ENCODE measurements at regions not wholly inside any gene's neighbourhood (a gene's known extent, or its start where the extent isn't known, plus 50 kb on each side); places are given as distances from the start of the nearest gene placed in this dataset.

DNA sequence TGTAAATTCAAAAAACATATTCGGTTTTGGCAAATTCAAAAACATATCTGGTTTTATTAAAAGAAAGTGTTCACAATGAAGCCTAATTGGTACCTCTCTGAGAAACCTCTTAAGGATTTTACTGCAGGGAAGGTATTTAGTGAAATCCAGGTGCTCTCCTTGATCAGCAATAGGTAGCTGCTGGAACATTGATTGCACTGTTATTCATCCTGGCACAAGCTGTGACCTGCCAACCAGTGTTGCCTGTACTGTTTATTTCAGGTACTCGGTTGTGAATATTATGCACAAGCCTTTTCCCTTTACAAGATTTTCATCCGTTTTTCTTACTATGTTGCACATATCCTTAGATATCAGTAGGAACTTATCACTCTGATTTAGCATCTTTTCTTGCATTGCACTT, 155.8 kb upstream of the ZEB2 start:
- no peaks in the 10 kb centered on the region for H3K36me3 ChIP-seq (ENCODE audit: insufficient read depth in 1 of 2, low read depth in 1 of 2)
- no peak overlapping the region for H3K27ac ChIP-seq
- no peaks in the 10 kb centered on the region for H3K27me3 ChIP-seq (ENCODE audit: insufficient read depth in 3 of 3, low read length in 2 of 3)
- H3K4me3 ChIP-seq: no peak overlapping the region
- DNase-seq (no peak), ATAC-seq (no peak)
- TF ChIP-seq, protein P1, sequence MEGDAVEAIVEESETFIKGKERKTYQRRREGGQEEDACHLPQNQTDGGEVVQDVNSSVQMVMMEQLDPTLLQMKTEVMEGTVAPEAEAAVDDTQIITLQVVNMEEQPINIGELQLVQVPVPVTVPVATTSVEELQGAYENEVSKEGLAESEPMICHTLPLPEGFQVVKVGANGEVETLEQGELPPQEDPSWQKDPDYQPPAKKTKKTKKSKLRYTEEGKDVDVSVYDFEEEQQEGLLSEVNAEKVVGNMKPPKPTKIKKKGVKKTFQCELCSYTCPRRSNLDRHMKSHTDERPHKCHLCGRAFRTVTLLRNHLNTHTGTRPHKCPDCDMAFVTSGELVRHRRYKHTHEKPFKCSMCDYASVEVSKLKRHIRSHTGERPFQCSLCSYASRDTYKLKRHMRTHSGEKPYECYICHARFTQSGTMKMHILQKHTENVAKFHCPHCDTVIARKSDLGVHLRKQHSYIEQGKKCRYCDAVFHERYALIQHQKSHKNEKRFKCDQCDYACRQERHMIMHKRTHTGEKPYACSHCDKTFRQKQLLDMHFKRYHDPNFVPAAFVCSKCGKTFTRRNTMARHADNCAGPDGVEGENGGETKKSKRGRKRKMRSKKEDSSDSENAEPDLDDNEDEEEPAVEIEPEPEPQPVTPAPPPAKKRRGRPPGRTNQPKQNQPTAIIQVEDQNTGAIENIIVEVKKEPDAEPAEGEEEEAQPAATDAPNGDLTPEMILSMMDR (IDR thresholded peaks at IDR 0.05): no peak
- no peaks in the 10 kb centered on the region for H3K4me1 ChIP-seq
- intact Hi-C loops (cut with DNase I): no loop called here
- H3K9me3 ChIP-seq: no peaks in the 10 kb centered on the region
- WGBS, 3 donors: 92 to 94% (median 93%) methylated on average over 3 of the region's 3 CpGs

DNA sequence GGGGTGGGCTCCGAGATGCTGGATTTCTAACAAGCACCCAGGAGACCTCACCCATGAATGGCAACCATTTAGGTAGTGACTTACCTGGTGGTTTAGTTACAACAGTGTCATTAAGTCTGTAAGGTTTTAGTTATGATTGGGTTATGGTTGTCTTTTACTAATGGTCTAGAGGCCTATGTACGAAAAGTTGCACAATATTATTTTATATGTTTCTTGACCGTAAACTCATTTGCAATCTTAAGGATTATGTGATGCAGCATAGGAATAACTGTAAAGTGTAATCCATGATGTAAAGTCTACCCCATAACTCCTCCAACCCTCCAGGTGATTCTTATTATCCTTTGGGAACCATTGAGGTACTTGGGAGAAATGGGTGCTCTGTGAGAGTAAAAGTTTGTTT, 155.4 kb upstream of the ZEB2 start:
- no peaks in the 10 kb centered on the region for H3K4me1 ChIP-seq
- H3K9me3 ChIP-seq: no peaks in the 10 kb centered on the region
- no peak for DNase-seq
- 97 to 98% (median 98%) methylated on average over 3 of the region's 3 CpGs for WGBS, 3 donors
- no peak overlapping the region for H3K4me3 ChIP-seq
- H3K36me3 ChIP-seq (ENCODE audit: insufficient read depth in 1 of 2, low read depth in 1 of 2): no peaks in the 10 kb centered on the region
- intact Hi-C loops (cut with DNase I): no loop called here
- no peak for ATAC-seq
- TF ChIP-seq, protein P1 (IDR thresholded peaks at IDR 0.05): no peak
- H3K27ac ChIP-seq: no peak overlapping the region
- no peaks in the 10 kb centered on the region for H3K27me3 ChIP-seq (ENCODE audit: insufficient read depth in 3 of 3, low read length in 2 of 3)

DNA sequence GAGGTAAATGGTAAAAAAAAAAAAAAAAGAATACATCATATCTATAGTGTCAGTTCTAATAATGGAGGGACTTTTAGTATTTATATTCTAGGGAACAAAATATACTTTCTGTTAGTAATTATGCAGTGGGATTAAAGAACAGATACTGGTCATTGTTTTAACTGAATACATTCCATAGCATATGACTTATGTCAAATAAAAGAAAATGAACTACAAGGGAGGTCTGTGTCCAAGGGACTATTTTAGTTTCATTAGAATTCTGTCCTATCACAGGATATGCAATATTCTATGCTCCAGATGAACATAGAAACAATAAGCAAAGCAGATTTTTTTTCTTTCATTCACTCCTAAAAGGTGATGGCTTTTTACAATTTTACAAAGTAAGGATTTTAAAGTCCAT, 154.2 kb upstream of the ZEB2 start:
- intact Hi-C loops (cut with DNase I): no loop called here
- no peak overlapping the region for H3K27ac ChIP-seq
- H3K9me3 ChIP-seq: no peaks in the 10 kb centered on the region
- H3K27me3 ChIP-seq (ENCODE audit: insufficient read depth in 3 of 3, low read length in 2 of 3): no peaks in the 10 kb centered on the region
- no peaks in the 10 kb centered on the region for H3K4me1 ChIP-seq
- ATAC-seq: no peak
- H3K36me3 ChIP-seq (ENCODE audit: insufficient read depth in 1 of 2, low read depth in 1 of 2): no peaks in the 10 kb centered on the region
- TF ChIP-seq, protein P1 (IDR thresholded peaks at IDR 0.05): no peak
- H3K4me3 ChIP-seq: no peak overlapping the region
- no peak for DNase-seq

DNA sequence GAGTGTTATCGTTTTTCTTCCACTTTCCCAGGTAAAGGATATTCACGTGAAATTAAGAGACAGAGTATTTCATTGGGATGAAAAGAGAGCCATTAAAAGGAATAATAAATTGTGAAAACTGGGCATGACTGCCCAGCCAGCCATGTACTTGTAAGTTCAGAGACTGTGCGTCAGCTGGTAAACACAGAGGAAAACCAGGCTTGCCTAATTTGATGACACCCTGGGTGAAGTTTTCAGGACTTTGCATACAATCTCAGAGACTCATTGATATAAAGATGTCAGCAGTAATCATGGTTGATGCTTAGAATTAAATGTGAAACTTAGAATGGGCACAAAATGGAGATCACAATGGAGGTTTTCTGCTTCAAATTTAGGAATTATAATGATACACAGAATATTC, 153.5 kb upstream of the ZEB2 start:
- ATAC-seq (no peak), DNase-seq (no peak)
- no peaks in the 10 kb centered on the region for H3K27me3 ChIP-seq (ENCODE audit: insufficient read depth in 3 of 3, low read length in 2 of 3)
- intact Hi-C loops (cut with DNase I): no loop called here
- WGBS, 3 donors: 60 to 63% (median 62%) methylated on average over 3 of the region's 3 CpGs
- no peaks in the 10 kb centered on the region for H3K9me3 ChIP-seq
- TF ChIP-seq, protein P1 (IDR thresholded peaks at IDR 0.05): no peak
- H3K4me1 ChIP-seq: no peaks in the 10 kb centered on the region
- no peak overlapping the region for H3K4me3 ChIP-seq
- H3K27ac ChIP-seq: no peak overlapping the region
- H3K36me3 ChIP-seq (ENCODE audit: insufficient read depth in 1 of 2, low read depth in 1 of 2): no peaks in the 10 kb centered on the region

DNA sequence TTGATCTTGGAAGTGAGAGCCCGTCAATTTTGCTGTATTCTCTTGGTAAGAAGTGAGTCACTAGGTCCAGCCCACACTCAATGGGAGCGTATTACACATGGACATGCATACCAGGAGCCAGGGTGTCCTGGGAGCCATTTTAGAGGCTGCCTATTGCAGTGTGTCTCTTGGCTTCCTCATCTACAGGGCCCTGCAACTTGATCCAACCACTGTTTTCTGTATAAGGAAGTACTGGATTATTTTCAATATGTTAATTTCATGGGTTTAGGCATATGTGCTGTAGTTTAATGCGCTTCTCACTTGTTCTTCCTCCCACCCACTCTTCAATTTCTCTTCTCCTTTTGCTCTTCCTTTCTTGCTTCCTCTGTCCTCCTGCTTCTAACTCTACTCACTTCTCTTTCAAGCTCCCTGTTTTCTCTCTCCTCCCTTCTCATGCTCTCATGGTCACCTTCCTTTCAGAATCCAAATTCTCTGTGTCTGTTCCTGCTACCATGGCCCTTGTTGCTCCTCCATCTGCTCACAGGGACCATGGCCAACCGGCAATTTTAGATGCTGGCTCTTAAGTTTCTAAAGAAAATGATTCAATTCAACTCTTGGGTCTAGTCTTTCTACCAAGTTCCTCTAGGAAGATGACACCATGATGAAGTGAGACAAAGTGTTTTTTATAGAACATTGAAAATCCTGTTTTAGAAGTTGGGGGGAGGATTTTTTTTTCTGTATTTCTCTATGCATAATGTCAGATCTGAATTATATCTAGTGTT, 152.0 kb upstream of the ZEB2 start:
- intact Hi-C loops (cut with DNase I): no loop called here
- H3K4me1 ChIP-seq: no peaks in the 10 kb centered on the region
- WGBS, 3 donors: 83 to 87% (median 86%) methylated on average over 4 of the region's 4 CpGs
- H3K9me3 ChIP-seq: no peaks in the 10 kb centered on the region
- no peaks in the 10 kb centered on the region for H3K36me3 ChIP-seq (ENCODE audit: insufficient read depth in 1 of 2, low read depth in 1 of 2)
- H3K4me3 ChIP-seq: no peak overlapping the region
- TF ChIP-seq, protein P1 (IDR thresholded peaks at IDR 0.05): no peak
- DNase-seq (no peak), ATAC-seq (no peak)
- H3K27ac ChIP-seq: no peak overlapping the region
- H3K27me3 ChIP-seq (ENCODE audit: insufficient read depth in 3 of 3, low read length in 2 of 3): no peaks in the 10 kb centered on the region

Measured in psoas muscle (tissue), 7 donors.